ENCODE measurements at regions not wholly inside any gene's neighbourhood (a gene's known extent, or its start where the extent isn't known, plus 50 kb on each side); places are given as distances from the start of the nearest gene placed in this dataset.

GRCh38 chr5:37905230-37905629, 65.4 kb upstream of the GDNF start:
- TF ChIP-seq CTCF (IDR thresholded peaks at IDR 0.05; ENCODE audit: low read length) (no peak), EZH2 (IDR thresholded peaks at IDR 0.05; ENCODE audit: borderline replicate concordance, low read length) (no peak)
- Histone ChIP-seq H2AFZ (ENCODE audit: low read length) (no peak overlapping the region), H3K27me3 (ENCODE audit: insufficient read depth, low read length) (no peaks in the 10 kb centered on the region), H3K4me2 (ENCODE audit: low read length) (no peak overlapping the region), H3K9me3 (ENCODE audit: low read length) (no peaks in the 10 kb centered on the region), H3K9me2 (ENCODE audit: low read depth, low read length) (no peaks in the 10 kb centered on the region), H3K4me3 (ENCODE audit: low read depth, low read length, poor library complexity, severe bottlenecking) (no peak overlapping the region), H4K20me1 (ENCODE audit: insufficient read depth, low read length) (no peaks in the 10 kb centered on the region), H3F3A (ENCODE audit: insufficient read depth, low read length) (no peaks in the 10 kb centered on the region), H3K36me3 (ENCODE audit: insufficient read depth, low read length) (no peaks in the 10 kb centered on the region), H3K27ac (ENCODE audit: low read depth, low read length, poor library complexity, severe bottlenecking) (no peak overlapping the region), H3K79me2 (ENCODE audit: insufficient read depth, low read length) (no peaks in the 10 kb centered on the region), H3K4me1 (ENCODE audit: insufficient read depth, low read length, severe bottlenecking) (no peaks in the 10 kb centered on the region), H3K9ac (ENCODE audit: low read length) (no peak overlapping the region)

- Histone ChIP-seq H3K4me3 (ENCODE audit: low read depth, low read length, poor library complexity, severe bottlenecking) (no peak overlapping the region), H3K4me1 (ENCODE audit: insufficient read depth, low read length, severe bottlenecking) (no peaks in the 10 kb centered on the region), H3F3A (ENCODE audit: insufficient read depth, low read length) (no peaks in the 10 kb centered on the region), H3K36me3 (ENCODE audit: insufficient read depth, low read length) (no peaks in the 10 kb centered on the region), H3K9me2 (ENCODE audit: low read depth, low read length) (no peaks in the 10 kb centered on the region), H3K27ac (ENCODE audit: low read depth, low read length, poor library complexity, severe bottlenecking) (no peak overlapping the region), H3K9me3 (ENCODE audit: low read length) (no peaks in the 10 kb centered on the region), H3K79me2 (ENCODE audit: insufficient read depth, low read length) (no peaks in the 10 kb centered on the region), H4K20me1 (ENCODE audit: insufficient read depth, low read length) (no peaks in the 10 kb centered on the region), H3K4me2 (ENCODE audit: low read length) (no peak overlapping the region), H3K9ac (ENCODE audit: low read length) (no peak overlapping the region), H2AFZ (ENCODE audit: low read length) (no peak overlapping the region), H3K27me3 (ENCODE audit: insufficient read depth, low read length) (no peaks in the 10 kb centered on the region)
- TF ChIP-seq EZH2 (IDR thresholded peaks at IDR 0.05; ENCODE audit: borderline replicate concordance, low read length), result no peak
- no peak for TF ChIP-seq CTCF (IDR thresholded peaks at IDR 0.05; ENCODE audit: low read length)
These were observed 62.5 kb upstream of the GDNF start for GRCh38 chr5:37902323-37902722.

GRCh38 chr5:37900692-37901091, 60.9 kb upstream of the GDNF start:
- H3K9me2 ChIP-seq (ENCODE audit: low read depth, low read length), result no peaks in the 10 kb centered on the region
- no peak overlapping the region for H3K4me3 ChIP-seq (ENCODE audit: low read depth, low read length, poor library complexity, severe bottlenecking)
- H3K27me3 ChIP-seq (ENCODE audit: insufficient read depth, low read length), result no peaks in the 10 kb centered on the region
- H2AFZ ChIP-seq (ENCODE audit: low read length), result no peak overlapping the region
- no peaks in the 10 kb centered on the region for H3K9me3 ChIP-seq (ENCODE audit: low read length)
- no peak overlapping the region for H3K27ac ChIP-seq (ENCODE audit: low read depth, low read length, poor library complexity, severe bottlenecking)
- no peak overlapping the region for H3K9ac ChIP-seq (ENCODE audit: low read length)
- TF ChIP-seq EZH2 (IDR thresholded peaks at IDR 0.05; ENCODE audit: borderline replicate concordance, low read length) (no peak), CTCF (IDR thresholded peaks at IDR 0.05; ENCODE audit: low read length) (no peak)
- no peaks in the 10 kb centered on the region for H3F3A ChIP-seq (ENCODE audit: insufficient read depth, low read length)
- H3K36me3 ChIP-seq (ENCODE audit: insufficient read depth, low read length), result no peaks in the 10 kb centered on the region
- H3K4me2 ChIP-seq (ENCODE audit: low read length), result no peak overlapping the region
- no peaks in the 10 kb centered on the region for H3K79me2 ChIP-seq (ENCODE audit: insufficient read depth, low read length)
- H3K4me1 ChIP-seq (ENCODE audit: insufficient read depth, low read length, severe bottlenecking), result no peaks in the 10 kb centered on the region
- no peaks in the 10 kb centered on the region for H4K20me1 ChIP-seq (ENCODE audit: insufficient read depth, low read length)
